NOMO-1 treated with dmso at 0.1 percent for 144 hours (cell line): ENCODE measurements at regions not wholly inside any gene's neighbourhood (a gene's known extent, or its start where the extent isn't known, plus 50 kb on each side); places are given as distances from the start of the nearest gene placed in this dataset.

Experiments
- DNase-seq: peaks from one replicate; lab custom pipeline; 2025; ENCODE audit not compliant: unreplicated experiment; lab: John Stamatoyannopoulos, UW

DNA sequence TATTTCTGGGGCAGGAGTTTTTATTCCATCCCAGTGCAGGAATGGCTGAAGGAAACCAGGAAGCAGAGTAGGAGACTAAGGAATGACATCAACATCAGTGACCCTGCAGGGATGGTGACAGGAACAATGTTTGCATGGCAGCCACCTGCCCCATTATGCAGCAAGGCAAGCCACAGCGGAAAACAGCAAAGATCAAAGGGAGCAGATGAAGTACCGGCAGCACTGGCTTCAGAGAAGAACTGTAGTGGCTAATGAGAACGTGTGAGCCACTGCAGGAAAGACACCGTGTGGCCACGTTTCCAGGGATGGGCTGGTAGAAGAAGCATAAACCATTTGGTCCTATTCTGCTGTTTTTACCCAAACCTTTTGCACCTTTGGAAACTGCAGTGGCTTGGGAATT, 52.9 kb upstream of the TAB2 start:
- no peak for DNase-seq

DNA sequence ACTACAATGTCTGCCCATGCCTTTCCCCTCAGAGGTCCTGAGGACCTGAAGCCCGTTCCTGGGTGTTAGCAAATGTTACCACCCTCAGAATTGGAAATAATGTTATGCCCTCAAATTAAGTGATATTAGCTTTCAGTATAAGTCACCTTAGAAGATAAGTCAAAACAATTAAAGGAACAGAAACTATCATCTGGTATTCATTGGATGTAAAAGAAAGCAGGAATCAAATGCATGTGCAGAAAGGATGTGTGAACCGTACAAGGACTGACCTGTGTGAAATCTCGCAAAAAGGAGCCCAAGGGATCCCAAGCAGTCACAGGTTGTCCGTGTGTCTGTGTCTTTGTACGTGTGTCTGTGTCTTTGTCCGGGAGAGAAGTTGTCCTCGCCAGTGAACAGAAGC, 51.6 kb upstream of the TAB2 start:
- DNase-seq, result no peak

DNA sequence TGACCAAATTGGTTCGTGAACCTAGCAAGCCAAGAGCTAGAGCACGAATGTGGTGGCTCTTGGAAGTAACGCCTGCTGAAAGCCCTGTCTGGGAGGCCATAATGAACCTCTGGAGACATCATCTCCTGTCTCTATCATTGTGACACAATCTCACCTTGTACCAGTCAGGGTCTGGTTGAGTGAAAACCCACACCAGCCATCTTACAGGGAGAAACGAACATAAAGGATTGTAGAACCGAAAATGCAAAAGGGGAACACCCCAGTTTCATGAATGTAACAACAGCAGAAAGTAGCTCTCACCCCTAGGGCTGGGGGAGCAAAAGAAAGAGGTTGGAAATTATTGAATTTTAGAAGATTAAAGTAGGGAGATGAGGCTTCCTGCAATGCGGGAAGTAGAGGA, 50.9 kb upstream of the TAB2 start:
- peak; percentile 54 for DNase-seq

DNA sequence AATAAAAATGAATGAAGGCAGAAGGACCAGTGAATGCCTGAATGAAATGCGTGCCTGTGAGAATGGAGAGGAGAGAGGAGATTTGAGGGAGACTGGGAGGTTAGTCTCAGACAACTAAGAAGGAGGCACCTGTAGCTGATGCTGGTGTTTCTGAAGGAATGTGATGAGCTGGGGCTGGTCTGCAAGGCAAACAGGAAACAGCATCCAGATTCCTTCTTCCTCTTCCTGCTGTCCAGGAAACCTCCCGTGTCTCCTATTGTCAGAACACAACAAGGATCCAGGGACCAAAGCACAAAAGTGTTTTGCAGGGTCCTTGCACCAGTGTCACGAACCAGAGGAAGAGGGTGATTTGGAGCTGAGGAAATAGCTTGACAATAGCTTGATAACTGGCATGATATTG, 50.4 kb upstream of the TAB2 start:
- no peak for DNase-seq

DNA sequence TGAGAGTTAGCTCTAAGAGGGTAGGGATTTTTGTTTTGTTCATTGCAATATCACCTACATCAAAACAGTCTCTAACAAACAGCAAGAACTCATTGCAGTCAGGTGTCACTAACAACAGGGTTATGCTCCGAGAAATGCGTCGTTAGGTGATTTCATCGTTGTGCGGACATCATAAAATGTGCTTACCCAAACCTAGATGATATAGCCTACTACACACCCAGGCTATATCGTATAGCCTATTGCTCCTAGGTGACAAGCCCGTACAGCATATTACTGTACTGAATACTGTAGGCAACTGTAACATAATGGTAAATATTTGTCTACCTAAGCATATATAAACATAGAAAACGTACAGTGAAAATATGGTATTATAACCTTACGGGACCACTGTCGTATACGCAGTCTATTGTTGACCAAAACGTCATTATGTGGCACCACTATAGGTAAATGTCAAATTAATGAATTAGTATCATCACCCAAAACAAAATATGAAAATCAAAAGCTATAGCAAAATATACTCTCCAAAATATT, 49.9 kb upstream of the TAB2 start:
- DNase-seq, result no peak
